Suppressor macrophage (primary cell): ENCODE measurements at regions not wholly inside any gene's neighbourhood (a gene's known extent, or its start where the extent isn't known, plus 50 kb on each side); places are given as distances from the start of the nearest gene placed in this dataset.

Experiments
- DNase-seq, 4 experiments: peaks; one replicate each; pipeline ENCODE4 v3.0.0-alpha.2; 2020 to 2022

DNA sequence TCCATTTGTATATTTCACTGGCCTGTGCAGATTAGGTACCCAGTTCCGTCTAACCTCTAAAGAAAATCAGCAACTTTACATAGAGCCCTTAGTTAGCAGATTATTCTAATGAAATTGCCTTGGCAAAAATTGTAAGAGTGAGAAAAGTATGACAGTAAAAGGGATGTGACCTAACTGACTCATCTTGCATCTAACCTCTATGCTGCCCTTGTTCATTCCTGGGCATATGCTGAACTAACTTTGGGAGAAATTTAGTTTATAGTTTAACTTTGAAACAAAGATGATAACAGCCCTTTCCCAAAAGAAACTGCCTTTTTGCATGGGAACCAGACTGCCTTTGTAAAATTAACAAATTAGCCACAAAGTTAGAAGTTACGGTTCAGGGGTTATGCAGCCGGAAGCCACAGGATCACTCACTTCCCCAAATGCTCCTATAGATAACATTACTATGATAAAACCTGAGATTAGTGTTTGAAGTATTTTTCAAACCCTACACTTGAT, 839.8 kb upstream of the ALCAM start:
- no peak for DNase-seq

DNA sequence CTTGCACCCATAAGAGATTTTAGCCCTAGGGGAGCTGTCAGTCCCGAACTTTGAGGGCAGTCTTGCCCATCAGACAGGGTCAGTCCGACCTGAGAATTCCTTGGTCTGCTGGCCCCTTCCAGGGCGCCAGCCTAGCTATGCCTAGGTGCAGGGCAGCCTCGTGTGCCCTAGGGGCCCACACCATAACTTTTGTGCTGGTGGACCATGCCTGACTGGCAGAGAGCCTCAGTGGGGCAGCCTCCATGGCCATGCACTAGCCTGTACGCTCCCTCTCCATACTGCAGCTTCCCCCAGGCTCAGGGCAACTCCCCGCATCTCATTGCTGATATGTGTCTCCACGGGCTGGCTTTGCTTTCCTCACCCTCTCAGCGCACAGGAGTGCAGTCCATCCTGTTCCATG, 835.8 kb upstream of the ALCAM start:
- DNase-seq: no peak

DNA sequence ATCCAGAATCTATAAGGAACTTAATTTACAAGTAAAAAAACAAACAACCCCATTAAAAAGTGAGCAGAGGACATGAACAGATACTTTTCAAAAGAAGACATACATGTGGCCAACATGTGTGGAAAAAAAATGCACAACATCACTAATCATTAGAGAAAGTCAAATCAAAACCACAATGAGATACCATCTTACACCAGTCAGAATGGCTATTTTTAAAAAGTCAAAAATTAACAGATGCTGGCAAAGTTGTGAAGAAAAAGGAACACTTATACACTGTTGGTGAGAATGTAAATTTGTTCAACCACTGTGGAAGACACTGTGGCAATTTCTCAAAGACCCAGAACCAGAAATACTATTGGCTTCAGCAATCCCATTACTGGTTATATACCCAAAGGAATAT, 830.0 kb upstream of the ALCAM start:
- DNase-seq: no peak

DNA sequence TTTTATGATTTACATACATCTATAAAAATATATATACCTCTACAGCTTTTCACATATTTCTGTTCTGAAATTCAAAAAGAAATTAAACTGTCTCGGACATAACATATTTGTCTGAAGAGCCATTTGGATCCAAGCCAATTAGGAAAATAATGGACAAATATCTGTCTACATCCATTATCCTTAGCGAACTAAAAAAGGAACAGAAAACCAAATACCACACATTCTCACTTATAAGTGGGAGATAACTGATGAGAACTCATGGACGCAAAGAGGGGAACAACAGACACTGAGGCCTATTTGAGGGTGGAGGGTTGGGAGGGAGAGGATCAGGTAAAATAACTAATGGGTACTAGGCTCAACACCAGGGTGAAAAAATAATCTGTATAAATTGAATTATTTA, 829.4 kb upstream of the ALCAM start:
- no peak for DNase-seq

DNA sequence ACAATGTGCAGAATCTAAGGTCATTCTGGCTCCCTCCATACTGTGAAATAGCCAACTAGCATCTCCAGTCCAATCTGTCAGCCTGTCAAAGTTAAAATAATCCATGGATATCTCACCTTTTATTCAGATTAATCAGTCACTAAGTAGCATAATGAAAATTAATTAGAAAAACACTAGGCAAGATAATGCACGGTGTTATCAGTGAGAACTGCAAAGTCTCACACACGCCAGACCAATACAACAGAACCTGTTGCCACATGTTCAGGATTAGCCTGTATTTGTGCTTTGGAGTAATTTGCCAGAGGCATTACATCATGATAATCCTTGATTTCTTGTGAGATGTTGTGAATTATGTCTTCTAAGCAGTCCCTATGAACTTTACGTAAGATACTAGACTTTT, 820.4 kb upstream of the ALCAM start:
- no peak for DNase-seq

DNA sequence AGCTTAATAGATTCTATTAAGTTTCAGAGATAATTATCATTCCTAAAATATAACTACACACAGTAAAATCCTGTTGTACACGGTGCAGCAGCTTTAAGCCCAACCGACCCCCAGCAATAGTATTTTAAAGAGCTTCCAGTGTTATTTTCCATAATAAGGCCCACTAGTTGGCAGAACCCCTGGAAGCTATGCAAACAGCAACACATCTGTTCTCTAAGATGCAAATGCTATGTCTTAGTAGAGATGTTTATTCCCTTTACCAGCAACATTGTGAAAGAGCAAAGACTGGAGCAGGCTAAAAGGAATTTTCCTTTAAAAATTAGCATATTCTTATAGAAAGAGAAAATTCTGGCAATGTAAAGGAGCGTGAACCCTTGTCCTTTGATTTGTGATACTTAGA, 819.7 kb upstream of the ALCAM start:
- DNase-seq: no peak

DNA sequence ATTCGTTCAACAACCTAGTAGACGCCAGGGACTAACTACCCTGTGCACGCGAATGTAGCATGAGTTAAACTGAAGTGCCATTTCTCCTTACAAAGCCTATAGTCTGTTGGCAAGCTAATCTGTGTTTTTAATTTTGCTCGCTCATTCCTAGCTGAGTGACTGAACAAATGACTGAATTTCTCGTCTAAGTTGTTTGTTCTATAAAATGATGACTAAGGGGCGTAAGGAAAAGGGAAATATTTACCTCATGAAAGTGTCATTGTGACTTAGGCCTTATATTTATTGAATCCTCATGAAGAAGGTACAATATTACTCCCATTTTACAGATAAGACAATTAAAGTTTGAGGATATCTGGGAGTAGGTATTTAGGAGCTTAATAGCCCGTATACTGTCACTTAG, 818.3 kb upstream of the ALCAM start:
- no peak for DNase-seq

DNA sequence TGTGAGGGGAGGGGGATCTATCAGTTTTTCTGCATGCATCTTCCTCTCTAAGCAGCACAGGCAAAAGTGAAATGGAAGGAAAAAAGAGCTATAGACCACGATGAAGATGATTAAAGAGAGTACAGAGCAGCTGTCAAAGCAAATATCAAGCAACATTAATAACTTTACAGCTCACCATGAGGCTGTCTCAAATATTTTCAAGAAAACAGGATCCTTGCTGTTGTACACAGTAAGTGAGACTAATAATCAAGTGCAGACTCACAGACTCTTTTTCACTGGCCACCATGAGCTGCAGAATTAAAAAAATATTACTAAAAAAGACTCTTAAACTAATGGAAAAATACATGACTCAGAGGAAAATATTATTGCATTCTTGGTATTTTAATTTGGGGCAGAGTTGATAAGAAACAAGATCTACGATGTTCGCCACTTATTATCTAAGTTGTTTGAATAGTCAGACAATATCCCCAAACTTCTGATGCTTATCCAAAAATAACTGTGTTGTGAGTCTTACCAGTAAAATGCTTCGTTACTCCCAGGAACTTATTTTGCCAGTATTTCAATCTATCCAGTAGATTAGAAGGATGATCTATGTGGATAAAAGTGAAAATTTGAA, 817.5 kb upstream of the ALCAM start:
- no peak for DNase-seq

DNA sequence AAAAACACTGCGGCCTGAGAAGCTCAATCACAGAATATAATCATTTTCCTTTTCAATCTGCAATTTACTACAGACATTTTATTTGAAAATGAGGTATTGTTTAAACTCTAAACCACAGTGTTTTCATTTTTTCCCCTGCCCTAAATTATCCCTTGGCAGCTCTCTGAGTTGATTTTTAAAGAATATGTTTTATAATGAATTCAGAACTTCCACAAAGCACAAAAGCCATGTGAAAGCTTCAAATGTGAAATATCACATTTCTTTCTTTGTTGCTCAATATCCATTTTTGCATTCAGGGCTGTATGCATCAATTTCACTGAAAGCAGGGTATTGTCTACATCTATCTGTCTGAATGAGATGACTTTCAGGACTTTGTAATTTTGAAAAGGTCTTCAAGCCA, 813.6 kb upstream of the ALCAM start:
- DNase-seq: no peak

DNA sequence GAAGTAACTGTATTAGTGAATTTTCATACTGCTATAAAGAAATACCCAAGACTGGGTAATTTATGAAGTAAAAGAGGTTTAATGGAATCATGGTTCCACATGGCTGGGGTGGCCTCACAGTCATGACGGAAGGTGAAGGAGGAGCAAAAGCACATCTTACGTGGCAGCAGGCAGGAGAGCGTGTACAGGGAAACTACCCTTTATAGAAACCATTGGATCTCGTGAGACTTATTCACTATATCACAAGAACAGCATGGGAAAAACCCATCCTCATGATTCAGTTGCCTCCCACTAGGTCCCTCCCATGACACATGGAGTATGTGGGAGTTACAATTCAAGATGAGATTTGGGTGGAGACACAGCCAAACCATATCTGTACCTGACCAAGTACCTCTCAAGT, 812.3 kb upstream of the ALCAM start:
- peak in 1 of 4 experiments; percentile 16 for DNase-seq

DNA sequence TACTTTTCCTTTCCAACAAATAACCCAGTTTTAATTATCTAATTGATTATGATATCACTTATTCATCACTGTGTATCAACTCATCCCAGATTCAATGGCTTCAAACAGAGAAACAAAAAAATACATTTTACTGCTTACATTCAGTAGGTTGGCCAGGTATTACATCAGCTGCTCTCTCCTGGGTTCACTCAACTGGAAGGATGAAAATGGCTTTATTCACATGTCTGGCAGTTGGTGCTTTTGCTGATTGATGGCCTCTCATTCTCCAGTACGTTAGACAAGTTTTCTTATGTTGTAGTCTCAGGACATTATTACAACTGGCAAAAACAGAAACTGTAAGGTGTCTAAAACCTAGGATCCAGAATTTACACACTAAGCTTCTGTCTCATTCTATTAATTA, 811.0 kb upstream of the ALCAM start:
- no peak for DNase-seq

DNA sequence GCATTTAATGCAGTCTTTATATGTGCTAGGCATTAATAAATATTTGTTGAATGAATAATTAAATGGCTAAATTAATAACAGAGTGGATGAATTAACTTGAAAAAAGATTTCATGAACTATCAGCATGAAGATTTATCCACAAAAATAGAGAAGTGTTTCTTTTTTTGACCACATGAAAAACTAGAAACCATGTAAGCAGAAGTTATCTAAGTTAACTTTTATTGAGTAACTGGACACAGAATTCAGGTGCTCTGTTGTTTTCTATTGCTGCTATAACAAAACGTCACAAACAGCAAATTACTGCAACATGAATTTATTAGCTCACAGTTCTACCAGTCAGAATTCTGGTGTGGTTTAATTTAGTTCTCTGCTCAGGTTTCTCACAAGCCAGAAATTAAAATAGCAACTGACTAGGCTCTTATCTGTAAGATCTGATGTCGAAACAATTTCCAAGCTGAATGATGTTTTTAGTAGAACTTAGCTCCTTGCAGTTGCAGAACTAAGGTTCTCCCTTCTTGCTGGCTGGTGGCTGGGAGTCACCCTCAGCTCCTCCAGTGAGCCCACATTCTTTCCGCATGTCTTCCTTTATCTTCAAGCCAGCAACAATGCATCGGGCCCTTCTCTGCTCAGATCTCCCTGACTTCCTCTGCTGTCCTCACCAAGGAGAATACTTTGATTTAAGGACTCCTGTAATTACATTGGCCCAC, 810.2 kb upstream of the ALCAM start:
- DNase-seq: peak; percentile 4 to 32 (median 26)

DNA sequence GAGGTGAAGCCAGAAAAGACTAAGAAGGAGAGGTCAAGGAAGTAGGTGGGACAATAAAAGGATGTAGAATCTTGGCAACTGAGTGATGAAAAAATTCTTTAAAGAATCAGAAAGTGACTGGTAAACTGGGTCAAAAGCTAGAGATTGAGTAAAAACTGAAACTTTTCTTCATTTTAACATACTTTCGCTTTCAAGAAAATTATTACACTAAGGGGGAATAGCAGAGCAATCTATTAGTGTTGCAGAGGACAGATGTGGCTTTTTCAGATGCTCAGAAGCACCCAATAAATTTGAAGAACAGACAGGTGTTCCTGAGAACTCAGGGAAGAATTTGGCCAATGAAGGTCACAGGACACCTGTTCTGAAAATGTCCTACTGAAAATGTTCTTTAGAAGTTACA, 805.4 kb upstream of the ALCAM start:
- no peak for DNase-seq

DNA sequence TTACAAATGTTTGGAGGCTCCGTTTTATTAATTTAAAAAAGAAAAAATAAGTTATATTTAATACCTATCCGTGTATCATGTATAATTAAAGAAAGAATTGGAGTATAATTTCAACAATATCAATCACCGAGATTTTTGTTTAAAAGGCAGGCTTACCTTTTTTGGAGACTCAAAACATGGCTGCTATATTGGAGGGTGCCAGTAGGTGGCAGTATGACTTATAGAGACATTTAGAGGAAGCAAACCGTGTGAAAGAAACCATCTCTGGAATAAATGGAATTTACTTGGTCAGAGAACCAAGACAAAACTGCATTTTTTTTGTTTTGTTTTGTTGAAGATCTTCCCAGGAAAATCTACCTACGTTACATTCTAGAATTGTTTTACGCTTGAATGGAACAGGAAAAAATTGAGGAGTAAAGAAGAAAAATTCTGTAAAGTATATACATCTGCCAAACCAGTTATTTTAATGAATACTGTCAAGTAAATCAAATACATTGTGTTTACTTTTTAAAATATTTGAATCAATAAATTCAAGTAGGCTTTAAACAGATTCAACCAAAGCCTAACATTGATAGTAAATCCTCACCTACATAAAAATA, 802.6 kb upstream of the ALCAM start:
- peak; percentile 76 to 86 (median 79) for DNase-seq

DNA sequence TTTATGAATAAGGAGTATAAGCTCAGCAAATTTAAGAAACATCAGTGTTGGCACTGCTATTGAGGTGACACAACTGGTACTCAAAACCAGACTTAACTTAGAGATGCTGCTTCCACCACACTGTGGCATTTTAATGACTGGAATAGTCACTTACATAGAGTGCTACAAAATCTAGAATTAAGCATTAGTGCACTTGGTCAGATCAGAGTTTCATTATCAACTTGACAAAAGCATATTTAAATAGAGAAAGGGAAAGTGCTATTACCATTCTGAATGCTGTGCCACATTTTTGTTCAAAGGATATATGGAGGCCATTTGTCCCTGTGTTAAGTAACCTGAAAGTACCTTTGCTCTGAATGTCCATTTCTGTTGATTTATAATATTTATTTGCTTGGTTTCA, 800.7 kb upstream of the ALCAM start:
- DNase-seq: no peak

DNA sequence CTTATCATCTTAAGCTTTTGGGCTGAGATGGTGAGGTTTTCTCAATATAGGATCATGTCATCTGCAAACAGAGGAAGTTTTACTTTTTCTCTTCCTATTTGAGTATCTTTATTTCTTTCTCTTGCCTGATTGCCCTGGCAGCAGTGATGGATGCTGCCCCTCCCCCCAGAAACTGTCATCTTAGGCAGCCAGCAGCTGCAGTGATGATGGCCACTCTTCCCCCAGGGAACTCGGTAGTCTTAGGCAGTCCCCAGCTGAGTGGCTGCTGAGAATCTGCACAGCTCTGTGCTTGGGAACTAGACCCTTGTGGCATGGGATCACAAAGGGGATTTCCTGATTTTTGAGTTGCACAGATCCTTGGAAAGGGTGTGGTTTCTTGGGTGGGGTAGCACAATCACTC, 791.1 kb upstream of the ALCAM start:
- no peak for DNase-seq

DNA sequence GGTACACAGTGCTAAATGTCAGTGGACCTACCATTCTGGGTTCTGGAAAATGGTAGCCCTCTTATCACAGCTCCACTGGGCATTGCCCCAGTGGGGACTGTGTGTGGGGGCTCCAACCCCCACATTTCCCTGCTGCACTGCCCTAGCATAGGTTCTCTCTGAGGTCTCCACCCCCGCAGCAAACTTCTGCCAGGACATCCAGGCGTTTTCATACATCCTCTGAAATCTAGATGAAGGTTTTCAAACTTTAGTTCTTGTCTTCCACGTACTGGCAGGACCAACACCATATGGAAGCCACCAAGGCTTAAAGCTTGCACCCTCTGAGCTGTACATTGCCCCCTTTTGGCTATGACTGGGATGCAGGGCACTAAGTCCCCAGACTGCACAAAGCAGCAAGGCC, 788.2 kb upstream of the ALCAM start:
- DNase-seq: no peak

DNA sequence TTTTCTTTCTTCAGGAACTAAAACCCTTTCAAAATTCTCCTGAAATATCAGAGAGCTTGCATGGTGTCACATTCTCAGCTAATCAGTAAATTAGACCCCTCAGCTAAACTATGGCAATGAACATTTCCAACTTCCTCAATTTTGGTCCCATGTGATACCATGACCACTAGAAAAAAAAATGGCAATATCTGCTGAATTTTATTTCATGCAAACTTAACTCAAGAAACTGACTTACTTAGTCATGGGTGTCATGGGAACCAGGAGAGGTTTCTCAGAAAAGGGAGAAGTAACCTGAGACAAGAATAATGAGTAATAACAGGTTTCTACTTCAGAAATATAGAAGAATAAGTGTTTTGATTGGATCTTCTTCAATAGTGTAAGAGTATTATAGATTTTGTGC, 784.6 kb upstream of the ALCAM start:
- DNase-seq: peak in 2 of 4 experiments; percentile 14 to 38

DNA sequence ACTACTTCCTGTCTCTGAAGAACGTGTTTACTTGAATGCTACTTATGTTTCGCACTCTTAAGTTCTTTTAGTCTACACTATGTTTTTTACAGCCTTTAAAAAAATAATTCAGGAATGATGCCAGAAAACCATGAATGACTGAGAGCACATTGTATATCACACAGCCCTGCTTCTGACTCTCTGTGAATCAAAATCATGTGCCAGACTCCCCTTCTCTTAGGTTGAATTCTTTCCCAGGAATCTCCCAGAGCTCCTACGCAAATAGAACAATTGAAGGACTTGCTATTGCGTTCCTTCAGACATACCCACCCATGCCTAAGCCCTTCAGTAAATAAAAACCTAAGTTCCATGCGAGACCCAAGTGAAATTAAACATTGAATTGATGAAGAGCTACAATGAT, 782.0 kb upstream of the ALCAM start:
- no peak for DNase-seq

DNA sequence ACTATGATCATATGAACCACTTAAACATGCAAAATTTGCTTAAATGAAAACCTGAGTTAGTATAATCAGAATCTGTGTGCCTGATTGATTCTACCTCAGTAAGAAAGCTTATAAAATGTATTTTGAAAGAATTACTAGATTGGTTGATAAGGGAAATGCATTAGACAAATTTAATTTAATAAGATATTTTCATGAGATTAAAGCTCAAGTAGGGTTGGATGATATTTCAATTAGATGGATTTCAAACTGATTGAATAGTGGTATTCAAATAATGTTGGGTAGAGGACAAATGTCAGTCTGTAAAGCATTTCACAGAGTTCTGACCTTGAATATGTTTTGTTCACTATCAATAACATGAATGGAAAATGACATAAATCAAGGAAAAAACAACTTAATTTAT, 780.4 kb upstream of the ALCAM start:
- no peak for DNase-seq

DNA sequence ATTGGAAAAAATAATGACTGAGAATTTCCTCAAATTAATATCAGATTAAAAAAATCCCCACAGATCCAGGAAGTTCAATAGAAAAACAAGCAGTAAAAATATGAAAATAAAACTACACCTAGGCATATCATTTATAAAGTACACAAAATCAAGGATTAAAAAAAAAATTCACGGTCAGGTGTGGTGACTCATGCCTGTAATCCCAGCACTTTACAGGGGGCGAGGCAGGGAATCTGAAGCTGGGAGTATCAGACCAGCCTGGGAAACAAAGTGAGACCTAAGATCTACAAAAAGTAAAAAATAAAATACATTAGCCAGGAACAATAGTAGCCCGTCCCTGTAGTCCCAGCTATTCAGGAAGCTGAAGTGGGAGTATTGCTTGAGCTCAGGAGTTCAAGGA, 778.3 kb upstream of the ALCAM start:
- no peak for DNase-seq

DNA sequence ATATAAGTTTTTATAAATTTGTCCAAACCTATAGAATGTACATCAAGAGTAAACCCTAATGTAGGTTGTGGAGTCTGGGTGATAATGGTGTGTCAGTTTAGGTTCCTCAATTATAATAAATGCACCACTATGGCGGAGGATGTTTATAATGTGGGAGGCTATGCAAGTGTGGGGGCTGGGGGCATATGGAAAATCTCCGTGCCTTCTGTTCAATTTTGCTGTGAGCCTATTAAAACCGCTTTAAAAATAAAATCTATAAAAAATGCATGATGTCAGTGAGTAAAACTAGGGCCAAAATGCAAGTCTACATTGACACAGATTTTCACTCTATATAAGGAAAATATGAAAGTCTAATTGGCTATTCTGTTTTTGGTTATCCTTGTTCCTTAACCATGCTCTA, 774.9 kb upstream of the ALCAM start:
- no peak for DNase-seq

DNA sequence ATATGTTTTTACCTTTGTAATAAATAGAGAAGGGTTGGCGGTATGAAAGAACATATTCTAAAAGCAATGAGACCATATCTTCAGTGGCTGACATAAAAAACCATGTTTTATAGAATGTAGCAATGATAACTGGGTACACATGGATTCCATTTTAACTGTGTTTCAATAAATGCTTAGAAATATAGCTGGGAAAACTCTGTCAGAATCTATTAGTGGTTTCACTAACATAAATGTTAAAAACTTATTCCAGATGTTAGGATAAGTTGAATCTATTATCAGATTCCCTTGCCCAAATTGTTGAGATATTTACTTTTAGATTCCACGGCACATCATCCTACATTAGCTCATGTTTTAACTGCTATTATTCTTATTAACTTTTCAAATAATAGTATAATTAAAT, 772.2 kb upstream of the ALCAM start:
- DNase-seq: no peak

DNA sequence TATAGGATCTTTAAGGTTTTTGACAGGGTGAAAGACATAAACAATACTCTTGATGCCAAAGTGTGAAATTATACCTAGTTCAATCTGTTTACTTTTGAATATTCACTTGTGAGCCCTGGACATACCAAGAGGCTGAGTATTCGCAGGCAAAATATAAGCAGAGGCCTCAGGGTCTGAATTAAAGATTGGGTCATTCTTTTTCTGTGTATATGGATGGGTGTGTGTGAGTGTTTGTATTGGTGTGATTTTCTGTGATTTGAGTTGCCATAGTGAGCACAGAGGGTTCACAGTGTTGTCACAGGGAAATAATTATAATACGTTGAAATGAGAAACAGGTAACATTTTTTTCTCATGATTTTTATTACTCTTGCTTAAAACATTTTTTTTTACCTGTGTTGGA, 770.7 kb upstream of the ALCAM start:
- no peak for DNase-seq
